ENCODE measurements at regions not wholly inside any gene's neighbourhood (a gene's known extent, or its start where the extent isn't known, plus 50 kb on each side); places are given as distances from the start of the nearest gene placed in this dataset.

- Histone ChIP-seq H3K27me3 (ENCODE audit: control insufficient read depth in 4 of 4, insufficient read depth in 4 of 4, low read length in 3 of 4) (no peaks in the 10 kb centered on the region), H3K9me3 (ENCODE audit: control insufficient read depth in 4 of 4, low read length in 3 of 4) (no peaks in the 10 kb centered on the region), H3K4me1 (ENCODE audit: control insufficient read depth in 4 of 4, insufficient read depth in 4 of 4, low read length in 3 of 4) (no peaks in the 10 kb centered on the region), H3K36me3 (ENCODE audit: control insufficient read depth in 4 of 4, insufficient read depth in 3 of 4, low read depth in 1 of 4, low read length in 3 of 4) (no peaks in the 10 kb centered on the region), H3K4me3 (ENCODE audit: low read depth in 1 of 3, low read length in 3 of 3) (no peak overlapping the region), H3K27ac (ENCODE audit: low read depth in 1 of 2, low read length in 2 of 2) (no peak overlapping the region), H3K9ac (ENCODE audit: low read depth in 1 of 2, low read length in 2 of 2) (no peak overlapping the region)
- TF ChIP-seq TAF1 (conservative IDR thresholded peaks at IDR 0.05) (no peak), HNF4A (conservative IDR thresholded peaks at IDR 0.05) (no peak), EGR1 (IDR thresholded peaks at IDR 0.05; ENCODE audit: low read depth in 2 of 2) (no peak), JUND (IDR thresholded peaks at IDR 0.05) (no peak), MAX (IDR thresholded peaks at IDR 0.05) (no peak), YY1 (IDR thresholded peaks at IDR 0.05) (no peak), SP1 (IDR thresholded peaks at IDR 0.05) (no peak), RXRA (IDR thresholded peaks at IDR 0.05) (no peak), ZBTB33 (IDR thresholded peaks at IDR 0.05) (no peak), NR2F2 (IDR thresholded peaks at IDR 0.05) (no peak), HNF4G (IDR thresholded peaks at IDR 0.05) (no peak), GABPA (IDR thresholded peaks at IDR 0.05 in 1 of 2, conservative IDR thresholded peaks at IDR 0.05 in 1 of 2) (no peak), RAD21 (IDR thresholded peaks at IDR 0.05) (no peak), FOXA2 (IDR thresholded peaks at IDR 0.05) (no peak), FOXA1 (IDR thresholded peaks at IDR 0.05) (no peak)
- TF ChIP-seq, protein P1, sequence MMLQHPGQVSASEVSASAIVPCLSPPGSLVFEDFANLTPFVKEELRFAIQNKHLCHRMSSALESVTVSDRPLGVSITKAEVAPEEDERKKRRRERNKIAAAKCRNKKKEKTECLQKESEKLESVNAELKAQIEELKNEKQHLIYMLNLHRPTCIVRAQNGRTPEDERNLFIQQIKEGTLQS (IDR thresholded peaks at IDR 0.05), result no peak
- TF ChIP-seq, protein P2, sequence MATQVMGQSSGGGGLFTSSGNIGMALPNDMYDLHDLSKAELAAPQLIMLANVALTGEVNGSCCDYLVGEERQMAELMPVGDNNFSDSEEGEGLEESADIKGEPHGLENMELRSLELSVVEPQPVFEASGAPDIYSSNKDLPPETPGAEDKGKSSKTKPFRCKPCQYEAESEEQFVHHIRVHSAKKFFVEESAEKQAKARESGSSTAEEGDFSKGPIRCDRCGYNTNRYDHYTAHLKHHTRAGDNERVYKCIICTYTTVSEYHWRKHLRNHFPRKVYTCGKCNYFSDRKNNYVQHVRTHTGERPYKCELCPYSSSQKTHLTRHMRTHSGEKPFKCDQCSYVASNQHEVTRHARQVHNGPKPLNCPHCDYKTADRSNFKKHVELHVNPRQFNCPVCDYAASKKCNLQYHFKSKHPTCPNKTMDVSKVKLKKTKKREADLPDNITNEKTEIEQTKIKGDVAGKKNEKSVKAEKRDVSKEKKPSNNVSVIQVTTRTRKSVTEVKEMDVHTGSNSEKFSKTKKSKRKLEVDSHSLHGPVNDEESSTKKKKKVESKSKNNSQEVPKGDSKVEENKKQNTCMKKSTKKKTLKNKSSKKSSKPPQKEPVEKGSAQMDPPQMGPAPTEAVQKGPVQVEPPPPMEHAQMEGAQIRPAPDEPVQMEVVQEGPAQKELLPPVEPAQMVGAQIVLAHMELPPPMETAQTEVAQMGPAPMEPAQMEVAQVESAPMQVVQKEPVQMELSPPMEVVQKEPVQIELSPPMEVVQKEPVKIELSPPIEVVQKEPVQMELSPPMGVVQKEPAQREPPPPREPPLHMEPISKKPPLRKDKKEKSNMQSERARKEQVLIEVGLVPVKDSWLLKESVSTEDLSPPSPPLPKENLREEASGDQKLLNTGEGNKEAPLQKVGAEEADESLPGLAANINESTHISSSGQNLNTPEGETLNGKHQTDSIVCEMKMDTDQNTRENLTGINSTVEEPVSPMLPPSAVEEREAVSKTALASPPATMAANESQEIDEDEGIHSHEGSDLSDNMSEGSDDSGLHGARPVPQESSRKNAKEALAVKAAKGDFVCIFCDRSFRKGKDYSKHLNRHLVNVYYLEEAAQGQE (IDR thresholded peaks at IDR 0.05), result no peak
- TF ChIP-seq, protein P3, sequence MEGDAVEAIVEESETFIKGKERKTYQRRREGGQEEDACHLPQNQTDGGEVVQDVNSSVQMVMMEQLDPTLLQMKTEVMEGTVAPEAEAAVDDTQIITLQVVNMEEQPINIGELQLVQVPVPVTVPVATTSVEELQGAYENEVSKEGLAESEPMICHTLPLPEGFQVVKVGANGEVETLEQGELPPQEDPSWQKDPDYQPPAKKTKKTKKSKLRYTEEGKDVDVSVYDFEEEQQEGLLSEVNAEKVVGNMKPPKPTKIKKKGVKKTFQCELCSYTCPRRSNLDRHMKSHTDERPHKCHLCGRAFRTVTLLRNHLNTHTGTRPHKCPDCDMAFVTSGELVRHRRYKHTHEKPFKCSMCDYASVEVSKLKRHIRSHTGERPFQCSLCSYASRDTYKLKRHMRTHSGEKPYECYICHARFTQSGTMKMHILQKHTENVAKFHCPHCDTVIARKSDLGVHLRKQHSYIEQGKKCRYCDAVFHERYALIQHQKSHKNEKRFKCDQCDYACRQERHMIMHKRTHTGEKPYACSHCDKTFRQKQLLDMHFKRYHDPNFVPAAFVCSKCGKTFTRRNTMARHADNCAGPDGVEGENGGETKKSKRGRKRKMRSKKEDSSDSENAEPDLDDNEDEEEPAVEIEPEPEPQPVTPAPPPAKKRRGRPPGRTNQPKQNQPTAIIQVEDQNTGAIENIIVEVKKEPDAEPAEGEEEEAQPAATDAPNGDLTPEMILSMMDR (IDR thresholded peaks at IDR 0.05; ENCODE audit: low read depth, low read length, missing input control), result no peak
- no peak for DNase-seq (ENCODE audit: low spot score)
- WGBS, result 86% methylated on average over 4 of the region's 4 CpGs
Observed at GRCh38 chr18:66761166-66761565, 157.3 kb upstream of the CDH19 start.

Measured in liver (tissue), 8 donors.